Gastrocnemius medialis (tissue), 4 donors: ENCODE measurements at regions not wholly inside any gene's neighbourhood (a gene's known extent, or its start where the extent isn't known, plus 50 kb on each side); places are given as distances from the start of the nearest gene placed in this dataset.

ENCODE experiments used
- CTCF ChIP-seq, 5 experiments: fragments of 450-650 bp in 3 of 5; fragments of 200-600 bp in 2 of 5; sonication (generic) in 2 of 5; IDR thresholded peaks in 4 of 5; conservative IDR thresholded peaks in 1 of 5; 1 replicate in 4 of 5; 2 replicates in 1 of 5; pipeline ENCODE4 v1.5.1; 2016 to 2019; ENCODE audit warnings: antibody characterized with exemption in 5 of 5, mild to moderate bottlenecking in 3 of 5, moderate library complexity in 3 of 5
- POLR2A ChIP-seq, 2 donors: fragments of 450-650 bp; IDR thresholded peaks; one replicate each; pipeline ENCODE4 v1.6.1; 2017; ENCODE audit warnings: antibody characterized with exemption in 2 of 2, mild to moderate bottlenecking in 2 of 2, moderate library complexity in 2 of 2

- TF ChIP-seq CTCF (IDR thresholded peaks at IDR 0.05 in 4 of 5, conservative IDR thresholded peaks at IDR 0.05 in 1 of 5) (no peak), POLR2A (IDR thresholded peaks at IDR 0.05) (no peak)
Measured at GRCh38 chrX:3950373-3950772, 236.9 kb upstream of the PRKX start.
